IMR-90 (cell line): ENCODE measurements at regions not wholly inside any gene's neighbourhood (a gene's known extent, or its start where the extent isn't known, plus 50 kb on each side); places are given as distances from the start of the nearest gene placed in this dataset.
"Not testable (repeated sequence)": the region's sequence is repeated elsewhere in the genome, so short reads cannot be mapped to it uniquely, and the experiment has no call there.

ENCODE experiments used
- ATAC-seq: fragments of 200-7000 bp; cut with Tn5 transposase; 2 replicates; pipeline ENCODE4 v1.9.1; 2020; ENCODE audit warnings: low read depth, mild to moderate bottlenecking, moderate library complexity
- BruUV-seq: library from RNA; stranded (reverse); fragments of 400-500 nt; replicated peaks from 2 replicates; lab custom pipeline; 2021; lab: Mats Ljungman, UMichigan
- CTCF ChIA-PET: fragments of 300-600 bp; formaldehyde crosslinking; extraction: SDS; loops from one replicate; lab custom pipeline; 2021; ENCODE audit warnings: antibody characterized with exemption; lab: Yijun Ruan, JAX
- POLR2A ChIA-PET: fragments of 300-600 bp; sonication (Branson Sonifier 250); formaldehyde crosslinking; loops from one replicate; lab custom pipeline; 2022; ENCODE audit warnings: antibody characterized with exemption; ENCODE audit not compliant: unreplicated experiment; lab: Charles Lee
- DNase-seq: peaks from one replicate; pipeline ENCODE4 v3.0.0; 2013
- H2AFZ ChIP-seq: replicated peaks from 2 replicates; pipeline ENCODE3; 2013; ENCODE audit warnings: low read length, mild to moderate bottlenecking; ENCODE audit not compliant: poor library complexity
- H2AK5ac ChIP-seq: 2 replicates; pipeline ENCODE4 v1.6.1; 2013; ENCODE audit warnings: low read depth, low read length, inconsistent platforms
- H2AK9ac ChIP-seq: replicated peaks from 2 replicates; pipeline ENCODE3; 2013; ENCODE audit warnings: mild to moderate bottlenecking, low read depth, low read length, moderate library complexity; ENCODE audit not compliant: poor library complexity
- H2BK120ac ChIP-seq: 2 replicates; pipeline ENCODE4 v1.6.1; 2013; ENCODE audit warnings: low read depth, low read length, inconsistent platforms
- H2BK15ac ChIP-seq: 3 replicates; pipeline ENCODE4 v1.6.1; 2013; ENCODE audit warnings: low read depth, low read length, inconsistent platforms
- H2BK20ac ChIP-seq: 2 replicates; pipeline ENCODE4 v1.6.1; 2013; ENCODE audit warnings: low read depth, mild to moderate bottlenecking, inconsistent platforms, low read length, moderate library complexity
- H2BK5ac ChIP-seq: 2 replicates; pipeline ENCODE4 v1.6.1; 2013; ENCODE audit warnings: mild to moderate bottlenecking, low read depth, low read length, inconsistent platforms; ENCODE audit not compliant: poor library complexity, severe bottlenecking
- H3K14ac ChIP-seq: replicated peaks from 2 replicates; pipeline ENCODE4 v1.6.1; 2013; ENCODE audit warnings: low read depth, low read length, inconsistent platforms
- H3K18ac ChIP-seq: 2 replicates; pipeline ENCODE4 v1.6.1; 2013; ENCODE audit warnings: low read depth, low read length, control low read depth
- H3K23ac ChIP-seq: 2 replicates; pipeline ENCODE4 v1.6.1; 2013; ENCODE audit warnings: low read depth, low read length, inconsistent platforms
- H3K27ac ChIP-seq: 2 replicates; pipeline ENCODE4 v1.5.1; 2013; ENCODE audit warnings: mild to moderate bottlenecking, control low read depth, low read length; ENCODE audit not compliant: insufficient read depth
- H3K27me3 ChIP-seq: 2 replicates; pipeline ENCODE4 v1.6.1; 2013; ENCODE audit warnings: low read length; ENCODE audit not compliant: control insufficient read depth, insufficient read depth
- H3K36me3 ChIP-seq: 2 replicates; pipeline ENCODE4 v1.6.1; 2013; ENCODE audit warnings: low read length, mixed read lengths; ENCODE audit not compliant: control insufficient read depth, insufficient read depth
- H3K4ac ChIP-seq: 2 replicates; pipeline ENCODE4 v1.6.1; 2013; ENCODE audit warnings: low read depth, low read length, inconsistent platforms
- H3K4me1 ChIP-seq: 2 replicates; pipeline ENCODE4 v1.6.1; 2013; ENCODE audit warnings: low read length, mixed read lengths; ENCODE audit not compliant: control insufficient read depth, insufficient read depth
- H3K4me2 ChIP-seq: 2 replicates; pipeline ENCODE4 v1.6.1; 2013; ENCODE audit warnings: low read depth, mild to moderate bottlenecking, control low read depth, low read length, moderate library complexity
- H3K4me3 ChIP-seq: 2 replicates; pipeline ENCODE4 v1.5.1; 2013; ENCODE audit warnings: low read depth, mild to moderate bottlenecking, control low read depth, low read length, moderate library complexity; ENCODE audit not compliant: insufficient read depth
- H3K56ac ChIP-seq: 2 replicates; pipeline ENCODE4 v1.6.1; 2013; ENCODE audit warnings: low read length, inconsistent platforms; ENCODE audit not compliant: insufficient read depth; ENCODE audit errors: extremely low read depth
- H3K79me1 ChIP-seq, 2 experiments: 2 replicates each; pipeline ENCODE4 v1.6.1; 2013; ENCODE audit warnings: low read length in 2 of 2, inconsistent platforms in 1 of 2, low read depth in 1 of 2
- H3K9ac ChIP-seq: 2 replicates; pipeline ENCODE4 v1.6.1; 2013; ENCODE audit warnings: low read depth, low read length, control low read depth
- H3K9me1 ChIP-seq: 2 replicates; pipeline ENCODE4 v1.6.1; 2013; ENCODE audit warnings: low read length, inconsistent platforms; ENCODE audit not compliant: insufficient read depth
- H3K9me3 ChIP-seq: 2 replicates; pipeline ENCODE4 v1.6.1; 2013; ENCODE audit warnings: low read length; ENCODE audit not compliant: control insufficient read depth, insufficient read depth
- H4K20me1 ChIP-seq: 2 replicates; pipeline ENCODE4 v1.6.1; 2013; ENCODE audit warnings: low read length, inconsistent platforms; ENCODE audit not compliant: insufficient read depth
- H4K5ac ChIP-seq: 2 replicates; pipeline ENCODE4 v1.6.1; 2013; ENCODE audit warnings: mild to moderate bottlenecking, low read depth, low read length, control low read depth
- H4K8ac ChIP-seq, 2 experiments: 2 replicates each; pipeline ENCODE4 v1.6.1; 2013; ENCODE audit warnings: low read depth in 2 of 2, low read length in 2 of 2, control low read depth in 1 of 2, inconsistent platforms in 1 of 2
- H4K91ac ChIP-seq: 2 replicates; pipeline ENCODE4 v1.6.1; 2013; ENCODE audit warnings: low read depth, low read length, inconsistent platforms; ENCODE audit not compliant: insufficient read depth
- RAD21 ChIP-seq: IDR thresholded peaks from 2 replicates; pipeline ENCODE4 v1.6.1; 2012; ENCODE audit warnings: low read length, improper control_type of control experiment
- WGBS, 2 experiments: methylation state at CpG; one replicate each; pipeline versions ENCODE4 v1.1.5 to v1.1.7; 2013; ENCODE audit warnings: missing lambda C conversion rate in 2 of 2; ENCODE audit not compliant: insufficient read length in 1 of 2; ENCODE audit errors: extremely low coverage in 2 of 2; 5-methylcytosine and 5-hydroxymethylcytosine counted together
- dilution Hi-C: fragments of 300-500 bp; cut with HindIII; formaldehyde crosslinking; loops from one replicate; pipeline ENCODE4 v1.14.3; 2018; ENCODE audit warnings: low sequenced_read_pairs; ENCODE audit not compliant: unreplicated experiment
- in situ Hi-C: fragments of 300-500 bp; cut with MboI; formaldehyde crosslinking; loops from 3 replicates; pipeline ENCODE4 v1.14.3; 2019; ENCODE audit warnings: low sequenced_read_pairs, inconsistent platforms, mixed read lengths
- intact Hi-C: fragments of 100-400 bp; cut with micrococcal nuclease; formaldehyde crosslinking; loops from 2 replicates; pipeline ENCODE4 v1.10.0; 2022
- TF ChIP-seq, protein P1 (sequence below): conservative IDR thresholded peaks from 2 replicates; pipeline ENCODE4 v1.5.1; 2012; ENCODE audit warnings: mild to moderate bottlenecking, low read depth, low read length, improper control_type of control experiment

DNA sequence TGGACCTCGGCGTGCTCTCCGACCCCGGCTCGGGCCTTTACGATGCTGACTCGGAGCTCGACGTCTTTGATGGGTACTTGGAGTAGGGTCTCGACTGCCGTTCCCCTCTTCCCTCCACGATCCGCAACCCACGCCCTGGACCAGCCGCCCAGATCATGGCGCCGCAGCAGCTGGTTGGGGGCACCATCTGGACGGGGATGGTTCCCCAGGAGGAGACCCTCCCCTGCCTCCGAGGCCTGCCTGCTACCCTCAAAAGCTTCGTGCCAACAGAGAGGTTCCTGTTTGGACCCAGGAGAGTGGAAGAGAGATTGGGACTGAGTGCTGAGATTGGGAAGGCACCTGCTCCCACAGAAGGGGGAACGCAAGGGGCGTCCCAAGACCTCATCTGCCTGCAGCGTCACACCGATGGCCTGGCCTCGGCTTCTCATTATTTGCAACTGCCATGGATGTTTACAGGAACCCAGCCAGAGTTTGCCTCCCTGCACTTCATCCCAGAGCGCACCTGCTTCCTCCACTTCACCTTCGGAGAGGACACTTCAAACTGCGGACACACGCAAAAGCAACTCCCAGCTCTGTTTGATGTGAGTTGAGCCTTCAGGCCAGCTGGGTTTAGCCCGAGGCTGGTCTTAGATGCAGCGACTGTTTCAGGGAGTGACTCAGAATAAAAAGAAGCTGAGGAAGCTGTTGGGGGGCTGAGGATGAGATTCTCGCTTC is 58.9 kb downstream of the GOLGA6L7 start:
- H3K4me2 ChIP-seq, result peak overlapping the region; percentile 54; the same call in 1 of the 2 replicates
- H3K4me3 ChIP-seq, BruUV-seq, H3K9me1 ChIP-seq, H3K9ac ChIP-seq, H2AK5ac ChIP-seq, H3K56ac ChIP-seq, H3K4ac ChIP-seq, H2BK5ac ChIP-seq, H4K20me1 ChIP-seq, POLR2A ChIA-PET, H4K5ac ChIP-seq, H3K36me3 ChIP-seq, H2BK20ac ChIP-seq, H3K18ac ChIP-seq, H3K79me1 ChIP-seq, in situ Hi-C loops, H3K27me3 ChIP-seq, H3K4me1 ChIP-seq, H3K14ac ChIP-seq, H2AFZ ChIP-seq, H2BK120ac ChIP-seq, H4K91ac ChIP-seq, H3K23ac ChIP-seq, CTCF ChIA-PET, H2BK15ac ChIP-seq, intact Hi-C loops, H4K8ac ChIP-seq, DNase-seq, H3K9me3 ChIP-seq, H2AK9ac ChIP-seq, H3K27ac ChIP-seq, dilution Hi-C loops: not testable (repeated sequence)
- 60% methylated on average over 1 of the region's 32 CpGs; no CpG with 5 or more reads in 1 of the 2 experiments for WGBS, 2 experiments
- peak; percentile 62 for ATAC-seq
- TF ChIP-seq RAD21, result peak; percentile 22; the same call in 1 of the 2 replicates
- TF ChIP-seq, protein P1, sequence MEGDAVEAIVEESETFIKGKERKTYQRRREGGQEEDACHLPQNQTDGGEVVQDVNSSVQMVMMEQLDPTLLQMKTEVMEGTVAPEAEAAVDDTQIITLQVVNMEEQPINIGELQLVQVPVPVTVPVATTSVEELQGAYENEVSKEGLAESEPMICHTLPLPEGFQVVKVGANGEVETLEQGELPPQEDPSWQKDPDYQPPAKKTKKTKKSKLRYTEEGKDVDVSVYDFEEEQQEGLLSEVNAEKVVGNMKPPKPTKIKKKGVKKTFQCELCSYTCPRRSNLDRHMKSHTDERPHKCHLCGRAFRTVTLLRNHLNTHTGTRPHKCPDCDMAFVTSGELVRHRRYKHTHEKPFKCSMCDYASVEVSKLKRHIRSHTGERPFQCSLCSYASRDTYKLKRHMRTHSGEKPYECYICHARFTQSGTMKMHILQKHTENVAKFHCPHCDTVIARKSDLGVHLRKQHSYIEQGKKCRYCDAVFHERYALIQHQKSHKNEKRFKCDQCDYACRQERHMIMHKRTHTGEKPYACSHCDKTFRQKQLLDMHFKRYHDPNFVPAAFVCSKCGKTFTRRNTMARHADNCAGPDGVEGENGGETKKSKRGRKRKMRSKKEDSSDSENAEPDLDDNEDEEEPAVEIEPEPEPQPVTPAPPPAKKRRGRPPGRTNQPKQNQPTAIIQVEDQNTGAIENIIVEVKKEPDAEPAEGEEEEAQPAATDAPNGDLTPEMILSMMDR, result peak; percentile 20; the same call in 1 of the 2 replicates

DNA sequence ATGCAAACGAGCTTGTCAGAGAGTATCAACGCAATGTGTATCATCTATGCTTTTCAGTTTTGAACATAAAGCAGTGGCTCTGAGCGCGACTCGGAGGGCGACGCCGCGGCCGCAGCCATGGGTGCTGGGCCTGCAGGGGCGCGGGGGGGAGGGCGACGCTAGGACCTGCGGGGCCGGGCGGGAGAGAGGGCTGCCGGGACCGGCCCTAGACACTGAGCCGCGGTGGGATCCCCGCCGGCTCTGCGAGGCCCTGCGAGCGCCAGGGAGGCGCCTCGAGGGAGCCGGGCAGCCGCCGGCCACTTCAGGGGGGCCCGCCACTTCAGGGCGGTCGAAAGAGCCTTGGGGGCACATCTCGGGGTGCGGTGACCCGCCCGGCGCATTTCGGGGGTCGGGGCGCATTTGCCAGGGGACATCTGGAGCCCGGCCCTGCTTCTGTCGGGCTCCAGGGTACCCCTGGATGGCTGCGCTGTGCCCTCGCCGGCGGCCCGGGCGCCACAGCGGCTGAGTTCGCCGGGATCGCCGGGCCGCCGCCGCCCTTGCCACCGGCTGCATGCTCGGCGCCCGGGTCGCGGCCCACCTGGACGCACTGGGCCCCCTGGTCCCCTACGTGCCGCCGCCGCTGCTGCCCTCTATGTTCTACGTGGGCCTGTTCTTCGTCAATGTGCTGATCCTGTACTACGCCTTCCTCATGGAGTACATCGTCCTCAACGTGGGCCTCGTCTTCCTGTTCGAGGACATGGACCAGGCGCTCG is 59.6 kb downstream of the GOLGA6L7 start:
- H3K14ac ChIP-seq, in situ Hi-C loops, dilution Hi-C loops, H3K18ac ChIP-seq, DNase-seq, CTCF ChIA-PET, H4K5ac ChIP-seq, H2BK20ac ChIP-seq, H3K4me2 ChIP-seq, H3K27me3 ChIP-seq, H3K9ac ChIP-seq, H3K56ac ChIP-seq, BruUV-seq, H3K23ac ChIP-seq, H2AFZ ChIP-seq, H2AK9ac ChIP-seq, POLR2A ChIA-PET, H3K4ac ChIP-seq, H3K27ac ChIP-seq, H3K4me3 ChIP-seq, H4K91ac ChIP-seq, H2AK5ac ChIP-seq, H2BK5ac ChIP-seq, H4K8ac ChIP-seq, H3K4me1 ChIP-seq, intact Hi-C loops, H2BK120ac ChIP-seq, H4K20me1 ChIP-seq, H3K9me3 ChIP-seq, H2BK15ac ChIP-seq, H3K36me3 ChIP-seq, H3K79me1 ChIP-seq, H3K9me1 ChIP-seq: not testable (repeated sequence)
- peak; percentile 42 for ATAC-seq
- no CpG with 5 or more reads among the region's 78 CpGs for WGBS, 2 experiments
